Aorta (tissue), 5 donors: ENCODE measurements at regions not wholly inside any gene's neighbourhood (a gene's known extent, or its start where the extent isn't known, plus 50 kb on each side); places are given as distances from the start of the nearest gene placed in this dataset.

Experiments
- ATAC-seq: fragments of 200-7000 bp; cut with Tn5 transposase; one replicate; pipeline ENCODE4 v1.9.1; 2022; ENCODE audit warnings: moderate library complexity; ENCODE audit not compliant: low FRiP score
- DNase-seq, 2 donors: peaks; one replicate each; pipeline ENCODE4 v3.0.0-alpha.2; 2020
- H3K27ac ChIP-seq, 2 donors: one replicate each; pipeline ENCODE4 v1.5.1; 2013; ENCODE audit warnings: low read length in 2 of 2, mild to moderate bottlenecking in 2 of 2, moderate library complexity in 2 of 2, control low read depth in 1 of 2, inconsistent platforms in 1 of 2, low read depth in 1 of 2
- H3K27me3 ChIP-seq, 2 donors: one replicate each; pipeline ENCODE4 v1.6.1; 2013; ENCODE audit warnings: control low read depth in 1 of 2, low read length in 1 of 2, mild to moderate bottlenecking in 1 of 2, moderate library complexity in 1 of 2; ENCODE audit not compliant: insufficient read depth in 2 of 2, control insufficient read depth in 1 of 2
- H3K36me3 ChIP-seq, 2 donors: one replicate each; pipeline ENCODE4 v1.6.1; 2013; ENCODE audit warnings: control low read depth in 1 of 2, low read length in 1 of 2, mild to moderate bottlenecking in 1 of 2; ENCODE audit not compliant: insufficient read depth in 2 of 2, control insufficient read depth in 1 of 2
- H3K4me1 ChIP-seq, 2 donors: one replicate each; pipeline ENCODE4 v1.6.1; 2013; ENCODE audit warnings: low read length in 2 of 2, control low read depth in 1 of 2, mild to moderate bottlenecking in 1 of 2, moderate library complexity in 1 of 2; ENCODE audit not compliant: insufficient read depth in 2 of 2, control insufficient read depth in 1 of 2
- H3K4me3 ChIP-seq, 2 donors: one replicate each; pipeline ENCODE4 v1.5.1; 2013; ENCODE audit warnings: low read length in 2 of 2, control low read depth in 1 of 2, mild to moderate bottlenecking in 1 of 2
- H3K9me3 ChIP-seq: one replicate; pipeline ENCODE4 v1.6.1; 2013; ENCODE audit warnings: mild to moderate bottlenecking, low read length; ENCODE audit not compliant: control insufficient read depth
- WGBS, 2 donors: extraction: QIAGEN DNeasy Blood & Tissue Kit; methylation state at CpG; one replicate each; pipeline ENCODE4 v1.1.7; 2013; 5-methylcytosine and 5-hydroxymethylcytosine counted together
- intact Hi-C, 2 donors: fragments of 100-400 bp; cut with DNase I; formaldehyde crosslinking; loops; one replicate each; pipeline versions ENCODE4 v1.14.2 to v1.15.0; 2022
- donor health status: healthy with polysubstance abuse.
- donor health status: Bipolar disorder and iron deficiency.
- donor health status: DM: no; HTN: no; CAD: no.
- donor health status: DM: no; HTN: no; CAD: no.
- donor health status: DM: yes; HTN: yes; CAD: no.

DNA sequence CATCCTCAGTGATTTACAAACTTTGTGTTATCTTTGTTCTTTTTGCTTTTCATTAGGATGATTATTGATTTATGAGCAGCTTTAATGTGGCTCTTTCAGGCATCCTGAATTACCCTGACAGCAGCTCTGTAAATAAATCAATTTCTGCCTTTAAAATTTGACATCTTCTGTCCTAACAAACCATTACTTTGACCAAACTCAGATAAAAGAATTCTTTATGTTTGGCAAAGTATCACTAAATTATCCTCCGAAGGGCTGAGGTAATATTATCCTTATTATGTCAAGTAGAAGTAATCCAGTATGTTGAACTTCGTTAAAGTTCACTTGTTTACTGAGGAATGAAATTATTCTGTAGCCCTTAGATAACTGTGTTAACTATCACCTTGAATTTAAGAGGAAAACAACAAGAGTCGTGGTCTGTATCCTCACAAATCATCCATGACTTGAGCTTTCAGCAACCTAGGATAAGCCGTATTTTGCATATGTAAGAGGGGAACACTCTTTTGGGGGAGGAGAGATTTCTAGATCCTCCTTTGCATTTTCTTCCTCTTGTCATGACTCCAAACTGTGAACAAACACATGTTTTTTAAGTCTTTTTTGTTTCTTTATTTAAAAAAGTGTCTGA, 173.2 kb upstream of the STAC start:
- Histone ChIP-seq H3K9me3 (no peaks in the 10 kb centered on the region), H3K27ac (no peak overlapping the region), H3K27me3 (no peaks in the 10 kb centered on the region), H3K4me3 (no peak overlapping the region), H3K4me1 (no peaks in the 10 kb centered on the region), H3K36me3 (no peaks in the 10 kb centered on the region)
- no peak for DNase-seq
- intact Hi-C loops: no loop called here
- WGBS, 2 donors: 68 to 70% methylated on average over 4 of the region's 4 CpGs
- no peak for ATAC-seq

DNA sequence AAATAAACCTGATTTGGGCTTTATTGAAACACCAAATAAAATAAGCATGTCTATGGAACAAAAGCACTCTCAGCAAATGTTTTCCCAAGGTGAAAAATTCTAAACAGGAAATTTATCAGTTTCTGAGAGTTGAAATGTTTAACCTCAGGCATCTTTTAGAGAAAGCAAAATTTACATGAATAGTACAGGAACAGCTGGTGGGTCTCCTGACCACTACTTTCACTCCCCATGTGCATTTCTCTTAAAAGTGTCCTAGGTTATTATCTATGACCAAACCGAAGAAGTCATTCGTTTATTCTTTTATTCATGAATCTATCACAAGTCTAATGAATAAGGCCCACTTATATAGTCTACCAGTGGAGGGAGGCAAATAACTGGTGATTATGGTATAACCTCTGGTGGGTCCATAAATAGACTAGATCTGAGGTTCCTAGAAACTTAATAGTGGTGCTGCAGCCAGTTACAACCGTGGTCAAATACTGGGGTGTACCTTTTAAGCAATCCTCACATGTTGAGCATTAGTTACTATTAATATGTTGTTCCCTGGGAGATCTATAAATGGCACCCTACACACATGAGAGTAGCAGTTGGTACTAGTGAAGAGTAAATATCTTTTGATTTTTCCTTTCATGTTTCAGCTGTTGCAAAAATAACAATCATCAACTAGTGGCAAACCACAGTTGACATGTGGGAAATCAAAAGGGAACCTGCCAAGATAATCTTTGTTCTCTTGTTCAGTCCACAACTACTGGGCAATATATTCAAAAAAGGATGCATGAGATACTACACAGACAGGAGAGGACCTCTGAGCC, 169.3 kb upstream of the STAC start:
- H3K4me1 ChIP-seq: peaks cover 1 to 8% of the 10 kb centered on the region in 2 donors
- H3K9me3 ChIP-seq: no peaks in the 10 kb centered on the region
- H3K27ac ChIP-seq: no peak overlapping the region
- WGBS, 2 donors: 68 to 73% methylated on average over 3 of the region's 3 CpGs
- no peak for ATAC-seq
- H3K27me3 ChIP-seq: no peaks in the 10 kb centered on the region
- DNase-seq: no peak
- intact Hi-C loops: loop anchor here in 1 of 2 donors (5.0 kb wide), 1 partner anchor 161 kb away; no protein-coding TSS in a partner anchor
- H3K36me3 ChIP-seq: no peaks in the 10 kb centered on the region
- no peak overlapping the region for H3K4me3 ChIP-seq

GRCh38 chr3:36211652-36211999, 168.7 kb upstream of the STAC start:
- H3K9me3 ChIP-seq: no peaks in the 10 kb centered on the region
- H3K36me3 ChIP-seq: no peaks in the 10 kb centered on the region
- intact Hi-C loops: loop anchor here in 1 of 2 donors (5.0 kb wide), 1 partner anchor 161 kb away; no protein-coding TSS in a partner anchor
- peaks cover 1 to 8% of the 10 kb centered on the region in 2 donors for H3K4me1 ChIP-seq
- ATAC-seq (no peak), DNase-seq (no peak)
- H3K27me3 ChIP-seq: no peaks in the 10 kb centered on the region
- no peak overlapping the region for H3K27ac ChIP-seq
- H3K4me3 ChIP-seq: no peak overlapping the region

DNA sequence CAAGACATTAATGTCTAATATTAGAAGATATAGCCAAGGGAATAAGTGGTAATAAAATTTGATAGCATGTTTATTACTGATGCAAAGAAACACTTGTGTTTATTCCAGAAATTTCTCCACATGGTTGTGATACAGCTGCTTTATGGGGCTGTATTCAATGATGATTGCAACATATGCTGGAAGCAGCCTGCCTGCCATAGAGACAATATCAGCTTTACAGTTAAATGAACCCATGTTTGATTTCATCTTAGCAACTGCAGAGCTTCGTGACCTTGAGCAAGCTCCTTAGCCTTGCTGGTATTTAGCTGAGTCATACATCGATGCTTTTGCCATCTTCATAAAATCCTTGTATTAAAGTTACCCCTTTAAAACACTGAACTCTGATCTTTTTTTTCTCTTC, 168.1 kb upstream of the STAC start:
- no peaks in the 10 kb centered on the region for H3K27me3 ChIP-seq
- no peaks in the 10 kb centered on the region for H3K9me3 ChIP-seq
- no peaks in the 10 kb centered on the region for H3K36me3 ChIP-seq
- no peak for DNase-seq
- ATAC-seq: no peak
- intact Hi-C loops: loop anchor here in 1 of 2 donors (5.0 kb wide), 1 partner anchor 160 kb away; no protein-coding TSS in a partner anchor
- H3K4me1 ChIP-seq: peaks cover 1 to 8% of the 10 kb centered on the region in 2 donors
- no peak overlapping the region for H3K27ac ChIP-seq
- no peak overlapping the region for H3K4me3 ChIP-seq
- WGBS, 2 donors: 46 to 52% methylated on average over 2 of the region's 2 CpGs

DNA sequence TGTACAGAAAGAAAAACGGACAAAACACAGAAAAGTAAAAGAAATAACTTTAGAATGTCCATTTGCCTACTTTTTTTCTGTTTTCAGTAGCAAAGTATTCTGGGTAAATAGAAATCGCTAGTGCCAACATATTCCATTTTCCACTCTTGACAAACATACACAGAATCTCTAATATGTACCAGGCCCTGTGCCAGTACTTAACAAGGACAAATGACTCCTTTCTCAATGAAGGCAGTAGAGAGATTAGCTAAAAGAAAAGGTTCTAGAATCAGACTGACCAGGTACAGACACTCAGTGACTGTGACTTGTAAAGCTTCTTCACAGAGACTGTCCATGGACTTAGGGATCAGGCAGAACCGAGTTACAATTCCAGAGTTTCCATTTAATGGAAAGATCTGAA, 165.8 kb upstream of the STAC start:
- intact Hi-C loops: loop anchor here in 1 of 2 donors (5.0 kb wide), 1 partner anchor 158 kb away; no protein-coding TSS in a partner anchor
- Histone ChIP-seq H3K27me3 (no peaks in the 10 kb centered on the region), H3K4me1 (peaks cover 1 to 8% of the 10 kb centered on the region in 2 donors), H3K9me3 (no peaks in the 10 kb centered on the region), H3K4me3 (no peak overlapping the region), H3K36me3 (no peaks in the 10 kb centered on the region), H3K27ac (peak overlapping the region in 1 of 2 donors; percentile 57)
- WGBS, 2 donors: 21 to 23% methylated on average over 3 of the region's 3 CpGs
- DNase-seq (no peak), ATAC-seq (no peak)

DNA sequence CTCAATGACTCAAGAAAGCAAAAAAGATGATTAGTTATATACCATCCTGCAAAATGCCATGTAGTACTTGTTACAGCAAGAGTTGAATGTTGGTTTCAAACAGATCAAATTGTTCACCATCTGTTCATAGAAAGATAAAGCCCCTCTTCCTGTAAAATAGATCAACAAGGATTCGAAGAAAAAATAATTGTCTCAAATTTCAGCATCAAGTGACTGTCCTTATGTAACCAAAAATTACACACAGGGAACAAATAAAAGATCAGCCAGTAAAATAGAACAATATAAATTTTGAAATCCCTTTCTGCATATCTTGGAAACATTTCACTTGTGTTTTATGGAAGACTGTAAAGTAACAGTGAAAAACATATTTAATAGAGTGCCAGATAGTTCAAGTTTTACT, 165.1 kb upstream of the STAC start:
- WGBS, 2 donors: 23 to 24% methylated on average over 1 of the region's 1 CpG
- peak overlapping the region in 1 of 2 donors; percentile 57 for H3K27ac ChIP-seq
- DNase-seq: no peak

GRCh38 chr3:36219398-36219797, 160.9 kb upstream of the STAC start:
- H3K36me3 ChIP-seq: no peaks in the 10 kb centered on the region
- H3K4me3 ChIP-seq: no peak overlapping the region
- H3K9me3 ChIP-seq: no peaks in the 10 kb centered on the region
- ATAC-seq (no peak), DNase-seq (no peak)
- no peaks in the 10 kb centered on the region for H3K27me3 ChIP-seq
- H3K27ac ChIP-seq: no peak overlapping the region
- intact Hi-C loops: no loop called here
- WGBS, 2 donors: 22 to 48% methylated on average over 1 of the region's 1 CpG
- peaks cover 0 to 12% of the 10 kb centered on the region in 2 donors for H3K4me1 ChIP-seq

More for the DNA sequence above, 165.1 kb upstream of the STAC start:
- intact Hi-C loops: no loop called here
- peaks cover 1 to 14% of the 10 kb centered on the region in 2 donors for H3K4me1 ChIP-seq
- no peaks in the 10 kb centered on the region for H3K27me3 ChIP-seq
- H3K9me3 ChIP-seq: no peaks in the 10 kb centered on the region
- no peaks in the 10 kb centered on the region for H3K36me3 ChIP-seq
- ATAC-seq: no peak
- no peak overlapping the region for H3K4me3 ChIP-seq

DNA sequence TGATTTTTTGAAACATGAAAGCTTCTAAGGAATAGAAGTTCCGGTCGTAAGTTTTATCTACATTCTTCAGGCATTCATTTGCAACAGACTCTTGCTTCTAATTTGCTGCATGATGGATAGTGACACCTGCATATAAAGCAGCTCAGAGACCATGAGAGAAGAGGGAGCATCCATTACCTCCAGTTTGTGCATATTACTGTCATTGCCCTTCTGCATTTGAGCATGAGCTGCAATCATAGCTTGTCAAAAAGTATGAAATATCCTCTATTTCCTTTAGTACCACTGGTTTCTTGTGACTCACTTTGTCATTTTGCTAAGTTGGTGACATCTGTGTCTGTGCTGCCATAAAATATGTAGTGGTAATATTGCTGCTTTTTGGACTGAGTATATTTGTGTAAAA, 160.1 kb upstream of the STAC start:
- Histone ChIP-seq H3K27ac (no peak overlapping the region), H3K4me1 (peaks cover 0 to 7% of the 10 kb centered on the region in 2 donors), H3K9me3 (no peaks in the 10 kb centered on the region), H3K27me3 (no peaks in the 10 kb centered on the region), H3K36me3 (no peaks in the 10 kb centered on the region), H3K4me3 (no peak overlapping the region)
- 60 to 87% methylated on average over 2 of the region's 2 CpGs for WGBS, 2 donors
- no peak for ATAC-seq
- DNase-seq: no peak
- intact Hi-C loops: no loop called here

GRCh38 chr3:36221975-36222374, 158.3 kb upstream of the STAC start:
- Histone ChIP-seq H3K4me1 (peaks cover 0 to 7% of the 10 kb centered on the region in 2 donors), H3K27ac (no peak overlapping the region), H3K27me3 (no peaks in the 10 kb centered on the region), H3K4me3 (no peak overlapping the region), H3K36me3 (no peaks in the 10 kb centered on the region), H3K9me3 (no peaks in the 10 kb centered on the region)
- intact Hi-C loops: no loop called here
- ATAC-seq (no peak), DNase-seq (no peak)
